Activated B cell treated with CpG ODN at 0.5 μM for 24 hours (primary cell): ENCODE measurements at regions not wholly inside any gene's neighbourhood (a gene's known extent, or its start where the extent isn't known, plus 50 kb on each side); places are given as distances from the start of the nearest gene placed in this dataset.

Source experiments
- ATAC-seq: fragments of 200-7000 bp; cut with Tn5 transposase; one replicate; pipeline ENCODE4 v1.10.0; 2021; ENCODE audit warnings: low read depth, mild to moderate bottlenecking, moderate library complexity
- CTCF ChIA-PET: fragments of 350-600 bp; sonication (Branson Sonifier 250); formaldehyde crosslinking; loops from one replicate; lab custom pipeline; 2021; ENCODE audit warnings: antibody characterized with exemption; lab: Charles Lee
- POLR2A ChIA-PET: fragments of 350-600 bp; sonication (Branson Sonifier 250); formaldehyde crosslinking; loops from one replicate; lab custom pipeline; 2021; ENCODE audit warnings: antibody characterized with exemption; lab: Charles Lee
- DNase-seq: peaks from one replicate; pipeline ENCODE4 v3.0.0; 2022
- H3K27ac Mint-ChIP-seq: one replicate; pipeline ENCODE4 v1.8.0; 2020; ENCODE audit warnings: mixed read lengths
- H3K27me3 Mint-ChIP-seq: one replicate; pipeline ENCODE4 v1.8.0; 2021; ENCODE audit warnings: mixed read lengths
- H3K36me3 Mint-ChIP-seq: one replicate; pipeline ENCODE4 v1.8.0; 2021; ENCODE audit warnings: low read depth, mixed read lengths
- H3K4me1 Mint-ChIP-seq: one replicate; pipeline ENCODE4 v1.8.0; 2021; ENCODE audit warnings: mixed read lengths
- H3K4me3 Mint-ChIP-seq: one replicate; pipeline ENCODE4 v1.8.0; 2020; ENCODE audit warnings: mild to moderate bottlenecking, mixed read lengths
- H3K9me3 Mint-ChIP-seq: one replicate; pipeline ENCODE4 v1.8.0; 2020; ENCODE audit warnings: mixed read lengths
- intact Hi-C: fragments of 100-400 bp; cut with micrococcal nuclease; formaldehyde crosslinking; loops from one replicate; pipeline ENCODE4 v1.15.1; 2024
- TF ChIP-seq, protein P1 (sequence below): fragments of 200-600 bp; IDR thresholded peaks from one replicate; pipeline ENCODE4 v1.8.0; 2022; ENCODE audit warnings: antibody characterized with exemption, mild to moderate bottlenecking

- DNase-seq (no peak), ATAC-seq (no peak)
- CTCF ChIA-PET: no interaction called here
- intact Hi-C loops: no loop called here
- TF ChIP-seq, protein P1, sequence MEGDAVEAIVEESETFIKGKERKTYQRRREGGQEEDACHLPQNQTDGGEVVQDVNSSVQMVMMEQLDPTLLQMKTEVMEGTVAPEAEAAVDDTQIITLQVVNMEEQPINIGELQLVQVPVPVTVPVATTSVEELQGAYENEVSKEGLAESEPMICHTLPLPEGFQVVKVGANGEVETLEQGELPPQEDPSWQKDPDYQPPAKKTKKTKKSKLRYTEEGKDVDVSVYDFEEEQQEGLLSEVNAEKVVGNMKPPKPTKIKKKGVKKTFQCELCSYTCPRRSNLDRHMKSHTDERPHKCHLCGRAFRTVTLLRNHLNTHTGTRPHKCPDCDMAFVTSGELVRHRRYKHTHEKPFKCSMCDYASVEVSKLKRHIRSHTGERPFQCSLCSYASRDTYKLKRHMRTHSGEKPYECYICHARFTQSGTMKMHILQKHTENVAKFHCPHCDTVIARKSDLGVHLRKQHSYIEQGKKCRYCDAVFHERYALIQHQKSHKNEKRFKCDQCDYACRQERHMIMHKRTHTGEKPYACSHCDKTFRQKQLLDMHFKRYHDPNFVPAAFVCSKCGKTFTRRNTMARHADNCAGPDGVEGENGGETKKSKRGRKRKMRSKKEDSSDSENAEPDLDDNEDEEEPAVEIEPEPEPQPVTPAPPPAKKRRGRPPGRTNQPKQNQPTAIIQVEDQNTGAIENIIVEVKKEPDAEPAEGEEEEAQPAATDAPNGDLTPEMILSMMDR: no peak
- H3K4me3 Mint-ChIP-seq: no peak overlapping the region
- no peaks in the 10 kb centered on the region for H3K4me1 Mint-ChIP-seq
- no peaks in the 10 kb centered on the region for H3K9me3 Mint-ChIP-seq
- H3K27ac Mint-ChIP-seq: no peak overlapping the region
- peaks cover 40% of the 10 kb centered on the region for H3K27me3 Mint-ChIP-seq
- POLR2A ChIA-PET: no interaction called here
- no peaks in the 10 kb centered on the region for H3K36me3 Mint-ChIP-seq
Observed at GRCh38 chr1:55428944-55429931, 214.1 kb upstream of the USP24 start.

DNA sequence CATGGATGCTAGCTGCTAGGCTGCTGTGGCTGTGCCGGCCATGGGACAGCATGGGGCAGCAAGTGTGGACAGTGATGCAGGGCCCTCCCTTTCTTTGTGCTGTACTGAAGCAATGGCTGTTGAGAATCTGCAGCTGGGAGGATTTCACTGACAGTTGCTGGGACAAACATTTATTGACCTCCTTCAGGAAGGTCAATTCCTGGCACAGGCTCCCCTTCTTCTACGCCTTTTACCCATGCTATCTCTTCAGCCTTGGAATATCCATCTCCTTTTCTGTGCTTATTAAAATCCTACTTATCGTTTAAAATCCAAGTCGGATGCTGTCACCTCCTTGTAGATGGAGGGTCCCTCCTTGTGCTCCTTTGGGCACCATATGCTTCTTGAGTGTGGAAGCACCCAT lies 213.1 kb upstream of the USP24 start:
- Mint-ChIP-seq H3K4me1 (no peaks in the 10 kb centered on the region), H3K27me3 (peaks cover 37% of the 10 kb centered on the region), H3K36me3 (no peaks in the 10 kb centered on the region), H3K9me3 (no peaks in the 10 kb centered on the region), H3K27ac (no peak overlapping the region), H3K4me3 (no peak overlapping the region)
- DNase-seq (no peak), ATAC-seq (no peak)
- CTCF ChIA-PET: no interaction called here
- intact Hi-C loops: no loop called here
- POLR2A ChIA-PET: no interaction called here
- TF ChIP-seq, protein P1: no peak

- ATAC-seq (no peak), DNase-seq (no peak)
- H3K27ac Mint-ChIP-seq: no peak overlapping the region
- H3K27me3 Mint-ChIP-seq: peaks cover 36% of the 10 kb centered on the region
- no peaks in the 10 kb centered on the region for H3K36me3 Mint-ChIP-seq
- intact Hi-C loops: no loop called here
- H3K4me1 Mint-ChIP-seq: no peaks in the 10 kb centered on the region
- no peaks in the 10 kb centered on the region for H3K9me3 Mint-ChIP-seq
- TF ChIP-seq, protein P1: no peak
- POLR2A ChIA-PET: interaction anchor here (0.6 kb wide), 2 partner anchors 8 to 1121 kb away, joined by 3 to 4 read pairs; no protein-coding TSS in a partner anchor
- CTCF ChIA-PET: no interaction called here
- H3K4me3 Mint-ChIP-seq: no peak overlapping the region
Observed at GRCh38 chr1:55427606-55428005, 212.4 kb upstream of the USP24 start.

DNA sequence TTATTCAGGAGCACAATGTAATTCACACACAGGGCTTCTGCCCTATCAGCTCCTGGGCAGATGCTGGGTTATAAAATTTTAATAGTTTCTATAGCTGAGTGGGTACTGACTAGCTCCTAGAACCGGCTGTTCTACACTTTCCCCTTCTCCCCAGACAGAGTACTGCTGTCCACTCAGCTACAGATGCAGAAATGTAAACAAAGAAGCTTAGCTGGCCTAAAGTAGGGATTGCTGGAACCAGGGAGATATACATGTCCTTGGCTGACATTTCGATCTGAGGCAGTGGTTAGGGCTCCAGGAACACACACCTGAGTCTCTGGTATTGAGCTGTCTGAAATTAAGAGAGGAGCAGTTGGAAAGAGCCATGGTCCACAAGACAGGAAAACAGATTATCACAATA lies 211.5 kb upstream of the USP24 start:
- intact Hi-C loops: no loop called here
- Mint-ChIP-seq H3K27ac (no peak overlapping the region), H3K4me1 (no peaks in the 10 kb centered on the region), H3K27me3 (peaks cover 28% of the 10 kb centered on the region), H3K9me3 (peaks cover 5% of the 10 kb centered on the region), H3K36me3 (no peaks in the 10 kb centered on the region), H3K4me3 (no peak overlapping the region)
- TF ChIP-seq, protein P1: no peak
- ATAC-seq (no peak), DNase-seq (no peak)
- POLR2A ChIA-PET: no interaction called here
- CTCF ChIA-PET: no interaction called here

DNA sequence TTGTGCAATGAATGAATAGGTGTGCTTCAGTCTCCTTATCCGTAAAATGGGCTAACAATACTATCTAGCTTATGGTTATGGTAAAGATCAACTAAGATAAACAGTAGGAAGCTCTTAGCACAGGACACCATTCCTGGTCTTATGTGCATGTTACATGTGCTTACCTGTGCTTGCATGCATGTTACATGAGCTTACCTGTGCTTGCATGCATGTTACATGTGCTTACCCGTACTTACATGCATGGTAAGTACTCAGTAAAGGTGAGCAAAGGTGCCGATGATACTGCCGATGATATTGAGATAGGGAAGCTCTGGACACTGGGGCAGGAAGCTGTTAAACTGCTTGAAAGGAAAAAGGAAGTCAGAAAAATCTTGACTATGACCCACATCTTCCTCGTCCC lies 211.0 kb upstream of the USP24 start:
- ATAC-seq (no peak), DNase-seq (no peak)
- intact Hi-C loops: no loop called here
- H3K27ac Mint-ChIP-seq: no peak overlapping the region
- TF ChIP-seq, protein P1: no peak
- peaks cover 24% of the 10 kb centered on the region for H3K27me3 Mint-ChIP-seq
- peaks cover 7% of the 10 kb centered on the region for H3K9me3 Mint-ChIP-seq
- POLR2A ChIA-PET: no interaction called here
- no peaks in the 10 kb centered on the region for H3K4me1 Mint-ChIP-seq
- CTCF ChIA-PET: no interaction called here
- no peak overlapping the region for H3K4me3 Mint-ChIP-seq
- no peaks in the 10 kb centered on the region for H3K36me3 Mint-ChIP-seq
